Central memory CD4-positive, alpha-beta T cell (primary cell): ENCODE measurements at regions not wholly inside any gene's neighbourhood (a gene's known extent, or its start where the extent isn't known, plus 50 kb on each side); places are given as distances from the start of the nearest gene placed in this dataset.
"Not testable (repeated sequence)": the region's sequence is repeated elsewhere in the genome, so short reads cannot be mapped to it uniquely, and the experiment has no call there.

Experiments
- DNase-seq: peaks from one replicate; pipeline ENCODE4 v3.0.0; 2022

DNA sequence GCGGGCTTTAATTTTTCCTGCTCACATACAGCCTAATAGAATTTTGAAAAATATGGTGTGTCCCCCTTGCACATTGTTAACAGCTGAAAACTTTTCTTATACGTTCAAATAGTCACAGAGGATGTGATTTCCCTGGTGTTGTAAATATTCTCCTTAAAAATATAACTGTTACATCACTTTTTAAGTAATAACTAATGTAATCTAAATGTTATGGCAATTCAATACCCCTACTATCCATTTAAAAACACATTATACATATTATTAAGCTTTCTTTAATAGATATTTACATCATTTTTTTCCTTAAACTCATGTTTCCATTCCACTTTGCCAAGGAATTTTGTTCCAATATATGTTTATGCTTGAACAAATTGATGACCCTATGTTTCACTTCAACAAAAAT, 85.5 kb upstream of the S1PR1 start:
- DNase-seq: no peak

DNA sequence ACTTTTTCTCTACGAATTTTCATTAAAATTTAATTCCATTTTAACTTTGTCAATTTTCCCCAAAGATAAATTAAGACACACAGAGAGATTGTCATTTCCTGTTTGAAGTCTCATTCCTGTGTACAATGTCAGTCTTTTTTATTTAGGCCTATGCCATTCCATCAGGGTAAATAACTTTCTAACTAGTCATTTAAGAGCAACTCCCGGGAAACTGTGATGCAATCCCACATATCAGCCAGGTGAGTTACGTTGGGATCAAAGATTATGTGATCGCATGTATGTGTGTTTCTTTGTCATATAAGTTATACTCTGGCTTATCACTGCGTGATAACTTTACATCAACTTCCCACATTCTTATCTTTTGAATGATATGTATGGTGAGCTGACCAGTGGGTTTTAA, 86.1 kb upstream of the S1PR1 start:
- DNase-seq: no peak

- no peak for DNase-seq
These were observed 86.6 kb upstream of the S1PR1 start for GRCh38 chr1:101150266-101150665.

DNA sequence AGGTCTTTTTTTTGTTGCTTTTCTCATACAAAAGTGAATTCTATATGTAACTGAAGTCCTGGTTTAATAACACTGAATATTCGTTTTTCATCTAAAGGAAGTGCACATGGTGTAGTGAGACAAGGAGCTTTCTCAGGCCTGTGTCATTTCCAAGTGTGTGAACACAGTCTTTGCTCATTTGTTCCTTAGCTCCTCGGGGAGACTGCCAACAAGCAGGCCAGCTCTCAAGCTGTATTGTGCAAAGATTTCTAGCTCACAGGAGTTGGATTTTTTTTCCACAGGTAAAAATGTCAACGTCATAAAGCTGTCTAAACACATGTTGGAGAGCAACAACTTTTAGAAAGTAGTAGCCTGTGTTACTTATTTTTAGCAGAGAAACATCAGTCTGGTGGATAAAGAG, 87.8 kb upstream of the S1PR1 start:
- no peak for DNase-seq

- no peak for DNase-seq
These were observed 89.4 kb upstream of the S1PR1 start for GRCh38 chr1:101147381-101147780.

- no peak for DNase-seq
These were observed 91.4 kb upstream of the S1PR1 start for GRCh38 chr1:101145449-101145820.

GRCh38 chr1:101144671-101145448, 92.0 kb upstream of the S1PR1 start:
- no peak for DNase-seq

- no peak for DNase-seq
These were observed 94.6 kb upstream of the S1PR1 start for GRCh38 chr1:101142244-101142643.

DNA sequence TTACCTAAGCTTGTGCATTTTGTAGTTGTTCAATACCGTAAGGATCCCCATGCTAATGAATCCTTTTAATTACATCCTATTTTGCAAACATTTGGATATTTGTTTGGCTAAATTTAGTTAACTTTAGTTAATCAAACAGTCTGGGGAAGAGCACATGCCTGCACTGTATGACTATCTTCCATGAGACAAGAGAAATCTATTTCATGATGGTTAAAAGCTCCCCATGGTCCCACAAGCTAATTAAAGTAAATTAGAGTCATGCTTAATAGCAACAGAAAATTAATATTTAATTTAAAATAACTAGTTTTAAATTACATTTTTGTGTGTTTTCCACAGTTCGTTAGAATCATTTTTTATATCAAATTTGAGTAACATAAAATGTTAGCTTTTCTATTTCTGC, 95.4 kb upstream of the S1PR1 start:
- no peak for DNase-seq

DNA sequence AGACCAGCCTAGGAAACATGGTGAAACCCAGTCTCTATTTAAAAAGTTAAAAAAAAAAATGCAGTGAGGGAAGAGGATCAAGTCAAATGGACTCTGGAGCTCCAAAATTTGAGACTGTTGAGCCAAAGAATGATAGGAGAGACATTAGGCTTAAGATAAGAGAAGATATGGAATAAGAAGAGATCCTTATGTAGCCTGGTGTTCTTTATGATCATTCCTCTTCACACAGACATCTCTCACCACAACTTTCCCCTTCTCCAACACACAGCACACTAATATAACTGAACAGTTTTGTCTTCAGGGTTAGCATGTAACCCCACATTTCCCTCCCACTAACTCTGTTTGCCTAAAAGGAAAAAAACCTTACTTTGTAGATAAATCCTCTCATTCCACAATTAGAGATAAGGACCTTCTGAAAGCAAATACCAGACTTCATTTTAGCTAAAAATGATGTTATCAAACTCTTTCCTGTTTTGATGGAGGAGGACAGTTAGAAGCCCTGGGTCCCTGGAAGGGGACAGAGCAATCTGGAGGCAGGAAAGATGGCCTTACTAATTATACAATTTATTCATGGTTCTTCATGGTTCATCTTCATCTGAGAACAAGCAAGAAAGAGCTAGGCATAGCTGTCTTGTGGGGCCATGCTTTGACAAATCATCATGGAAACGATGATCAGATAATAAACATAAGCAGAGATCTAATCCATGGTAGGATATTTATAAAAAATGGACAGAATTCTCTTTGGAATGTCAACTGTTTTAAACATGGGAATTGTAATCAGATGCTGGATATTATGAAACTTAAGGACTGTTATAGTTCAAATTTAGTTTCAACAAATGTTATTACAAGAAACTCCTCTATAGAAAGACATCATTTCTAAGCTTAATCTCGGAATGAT, 96.7 kb upstream of the S1PR1 start:
- no peak for DNase-seq

- DNase-seq: no peak
These were observed 97.7 kb upstream of the S1PR1 start for GRCh38 chr1:101139130-101139529.

DNA sequence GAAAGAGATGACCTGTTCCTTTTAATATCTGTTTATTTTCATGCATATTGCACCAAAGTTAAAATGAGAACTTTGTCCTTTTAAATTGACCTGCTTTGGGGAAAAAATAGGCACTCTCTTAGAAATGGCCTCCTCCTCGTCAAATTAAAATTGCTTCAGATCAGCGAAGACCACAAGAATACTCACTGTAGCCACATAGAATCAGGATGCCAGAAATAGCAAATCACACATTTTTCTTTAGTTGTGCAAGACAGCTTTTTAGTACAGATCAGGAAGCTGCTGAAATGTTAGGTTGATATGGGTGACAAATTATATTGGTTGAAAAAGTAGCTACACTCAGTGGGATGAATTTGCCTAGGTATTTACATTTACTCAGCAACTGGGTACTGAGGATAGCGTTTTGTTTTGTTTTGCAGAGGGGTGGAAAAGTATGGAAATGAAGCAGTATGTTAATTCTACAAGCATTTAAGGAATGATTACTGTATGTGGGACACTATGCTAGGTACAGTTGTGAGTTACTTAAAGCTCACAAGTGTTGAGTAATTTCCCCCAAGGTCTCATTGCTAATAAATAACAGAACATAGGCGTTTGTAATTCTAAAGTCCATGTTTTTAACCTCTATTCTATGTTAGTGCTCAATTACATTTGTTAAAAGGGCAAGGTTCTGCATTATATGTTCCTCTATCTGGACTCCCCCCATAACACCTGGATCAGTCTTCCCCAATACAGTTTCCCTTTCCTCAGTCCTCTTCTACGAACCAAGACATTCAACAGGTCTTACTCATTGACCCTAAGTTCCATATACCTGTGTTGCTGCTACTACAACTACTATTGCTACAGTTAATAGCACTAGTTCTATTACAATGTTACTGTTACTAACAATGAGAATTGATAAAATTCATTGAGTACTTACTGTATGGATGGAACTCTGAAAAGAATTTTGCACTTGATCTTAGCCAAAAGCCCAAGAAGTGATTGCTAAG, 99.4 kb upstream of the S1PR1 start:
- no peak for DNase-seq

DNA sequence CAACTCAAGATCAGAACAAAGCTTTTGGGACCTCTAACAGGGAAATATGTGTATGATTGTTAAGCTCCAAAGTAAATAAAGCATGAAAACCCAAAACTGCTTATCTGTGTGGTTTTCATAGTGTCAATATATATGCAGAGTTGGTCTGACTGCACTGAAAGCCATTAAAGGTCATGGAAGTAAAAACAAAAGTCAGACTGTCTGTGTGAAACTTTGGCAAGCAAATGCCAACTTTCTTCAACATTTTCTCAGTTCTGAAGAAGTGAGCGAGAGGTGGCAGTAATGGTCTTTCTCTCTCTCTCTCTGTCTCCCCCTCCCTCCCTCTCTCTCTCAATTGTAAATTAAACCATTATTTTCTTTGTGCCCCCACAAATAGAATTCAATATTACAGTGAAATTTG, 100.1 kb upstream of the S1PR1 start:
- DNase-seq: peak; percentile 17

DNA sequence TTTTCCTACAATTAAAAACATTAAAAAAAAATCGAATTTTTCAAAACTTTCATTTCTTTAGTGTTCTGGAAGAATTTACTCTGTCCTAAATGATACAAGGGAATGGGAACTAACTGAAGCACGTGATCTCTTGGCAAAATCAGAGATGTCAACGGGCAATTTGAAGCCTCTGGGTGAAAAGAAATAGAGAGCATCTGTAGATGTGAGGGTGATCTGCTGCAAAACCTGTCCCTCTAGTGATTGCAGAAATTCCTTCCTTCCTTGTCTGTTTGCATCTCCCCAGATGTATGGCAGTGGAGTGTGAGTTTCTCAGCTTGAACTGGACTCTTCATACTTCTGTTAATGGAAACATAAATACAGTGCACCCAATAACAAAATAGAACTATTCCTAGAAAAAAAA, 100.5 kb upstream of the S1PR1 start:
- no peak for DNase-seq

- no peak for DNase-seq
These were observed 101.3 kb upstream of the S1PR1 start for GRCh38 chr1:101135526-101135925.

- no peak for DNase-seq
These were observed 105.5 kb upstream of the S1PR1 start for GRCh38 chr1:101131239-101131843.

DNA sequence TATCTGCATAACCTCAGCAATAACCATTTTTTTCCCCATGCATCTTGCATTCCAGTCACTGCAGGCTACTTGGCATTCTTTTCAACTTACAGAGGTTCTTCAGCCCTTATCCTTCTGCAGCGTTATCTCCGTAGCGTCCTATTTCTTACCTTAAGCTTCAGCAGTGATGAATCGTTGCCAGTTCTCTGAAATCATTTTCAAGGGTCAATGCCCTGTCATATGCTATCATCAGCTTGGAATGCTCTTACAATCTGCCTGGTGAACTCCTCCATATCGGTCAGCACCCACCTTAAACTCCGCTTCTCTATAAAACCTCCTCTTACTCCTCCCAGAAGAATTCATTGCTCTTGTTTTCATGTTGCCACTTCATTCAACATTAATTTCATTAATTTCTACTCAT, 105.1 kb upstream of the DPH5 start:
- no peak for DNase-seq

GRCh38 chr1:101128846-101129245, 103.3 kb upstream of the DPH5 start:
- peak; percentile 21 for DNase-seq

- peak; percentile 30 for DNase-seq
These were observed 102.7 kb upstream of the DPH5 start for GRCh38 chr1:101128211-101128727.

GRCh38 chr1:101124405-101124804, 98.8 kb upstream of the DPH5 start:
- DNase-seq: no peak

GRCh38 chr1:101123904-101124303, 98.3 kb upstream of the DPH5 start:
- not testable (repeated sequence) for DNase-seq
